ENCODE measurements at regions not wholly inside any gene's neighbourhood (a gene's known extent, or its start where the extent isn't known, plus 50 kb on each side); places are given as distances from the start of the nearest gene placed in this dataset.
"Not testable (repeated sequence)": the region's sequence is repeated elsewhere in the genome, so short reads cannot be mapped to it uniquely, and the experiment has no call there.

DNA sequence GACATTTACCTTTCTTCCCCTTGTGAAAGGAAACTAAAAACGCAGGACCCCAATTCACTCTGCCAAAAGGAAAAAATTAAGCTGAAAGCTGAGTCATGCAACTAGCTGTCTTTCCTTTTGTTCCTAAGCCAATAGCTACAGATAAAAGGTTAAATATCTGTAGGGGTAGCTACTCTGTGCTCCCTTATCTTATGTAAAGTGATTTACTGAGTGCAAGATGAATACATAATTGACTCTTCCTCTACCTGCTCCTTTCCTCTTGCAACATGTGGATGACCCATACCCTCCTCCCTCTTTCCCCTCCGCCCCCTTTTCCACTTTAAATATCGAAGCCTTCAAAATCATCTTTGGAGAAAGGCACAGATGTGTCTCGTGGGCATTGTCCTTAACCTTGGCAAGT, 68.0 kb upstream of the ZNF157 start:
- no peak for DNase-seq

DNA sequence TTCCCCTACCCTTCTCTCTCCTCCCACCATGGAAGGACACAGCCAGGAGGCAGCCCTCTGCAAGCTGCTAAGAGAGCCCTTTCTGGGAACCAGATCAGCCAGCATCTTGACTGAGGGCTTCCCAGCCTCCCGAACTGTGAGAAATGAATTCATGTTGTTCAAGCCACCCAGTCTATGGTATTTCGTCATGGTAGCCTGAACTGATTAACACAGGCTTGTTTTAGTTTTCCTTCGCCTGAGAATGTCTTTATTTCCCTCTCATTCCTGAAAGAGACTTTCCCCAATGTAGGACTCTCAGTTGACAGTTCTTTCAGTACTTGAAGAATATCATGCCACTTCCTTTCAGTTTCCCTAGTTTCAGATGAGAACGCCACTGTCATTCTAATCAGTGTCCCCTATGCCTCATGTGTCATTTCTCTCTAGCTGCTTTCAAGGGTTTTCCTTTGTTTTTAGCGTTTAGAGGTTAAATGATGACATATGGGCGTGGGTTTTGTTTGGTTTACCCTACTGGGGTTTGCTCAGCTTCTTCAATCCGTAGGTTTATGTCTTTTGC, 63.8 kb upstream of the ZNF157 start:
- not testable (repeated sequence) for DNase-seq

DNA sequence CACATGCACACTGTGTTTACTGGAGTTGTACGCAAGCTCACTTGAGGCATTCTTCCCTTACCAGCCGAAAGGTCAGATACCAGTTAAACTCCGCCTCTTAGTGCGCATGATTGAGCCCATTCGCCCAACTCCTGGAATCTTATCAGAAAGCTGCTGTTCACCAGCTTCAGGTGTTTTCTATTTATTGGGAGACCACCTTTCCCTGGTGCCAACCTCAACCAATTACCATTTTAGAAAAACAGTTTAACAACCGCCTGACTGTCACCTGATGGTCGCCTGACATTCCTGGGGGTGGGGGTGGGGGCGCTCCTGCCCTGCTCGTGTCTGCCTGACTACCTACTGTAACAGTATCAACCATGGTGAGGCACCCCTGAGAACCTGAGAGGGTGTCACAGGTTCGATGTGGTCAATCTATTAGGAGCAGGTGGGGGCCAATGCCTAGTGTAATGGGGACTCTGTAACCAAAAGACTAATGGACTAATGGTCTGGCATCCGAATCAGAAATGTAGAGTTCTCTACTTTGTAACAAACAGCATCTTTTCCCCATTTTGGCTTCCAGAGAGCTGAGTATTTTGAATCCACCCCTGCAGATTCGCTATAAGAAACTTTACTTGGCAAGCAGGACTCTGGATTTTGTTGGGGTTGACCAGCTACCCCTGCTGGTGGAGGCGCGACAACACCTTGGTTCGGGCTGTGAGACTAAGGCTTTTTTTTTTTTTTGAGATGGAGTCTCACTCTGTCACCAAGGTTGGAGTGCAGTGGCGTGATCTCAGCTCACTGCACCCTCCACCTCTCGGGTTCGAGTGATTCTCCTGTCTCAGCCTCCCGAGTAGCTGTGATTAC, 58.2 kb upstream of the ZNF157 start:
- no peak for DNase-seq

DNA sequence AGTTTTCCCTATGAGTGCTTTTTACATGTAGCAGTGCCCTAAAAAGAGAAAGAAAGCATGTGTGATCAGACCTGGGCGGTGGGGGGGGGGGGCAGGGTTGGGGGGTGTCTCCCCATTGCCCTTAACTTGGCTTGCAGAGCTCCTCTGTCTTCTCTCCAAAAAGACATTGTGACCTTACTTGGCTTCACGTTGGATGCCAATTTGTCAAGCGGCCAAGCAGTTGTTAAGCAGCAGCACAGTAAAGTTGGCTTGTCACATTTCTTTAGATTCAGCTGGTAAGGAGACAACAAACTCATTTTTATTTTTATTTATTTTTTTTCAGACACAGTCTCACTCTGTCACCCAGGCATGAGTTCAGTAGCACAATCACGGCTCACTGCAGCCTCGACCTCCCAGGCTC, 57.3 kb upstream of the ZNF157 start:
- no peak for DNase-seq

DNA sequence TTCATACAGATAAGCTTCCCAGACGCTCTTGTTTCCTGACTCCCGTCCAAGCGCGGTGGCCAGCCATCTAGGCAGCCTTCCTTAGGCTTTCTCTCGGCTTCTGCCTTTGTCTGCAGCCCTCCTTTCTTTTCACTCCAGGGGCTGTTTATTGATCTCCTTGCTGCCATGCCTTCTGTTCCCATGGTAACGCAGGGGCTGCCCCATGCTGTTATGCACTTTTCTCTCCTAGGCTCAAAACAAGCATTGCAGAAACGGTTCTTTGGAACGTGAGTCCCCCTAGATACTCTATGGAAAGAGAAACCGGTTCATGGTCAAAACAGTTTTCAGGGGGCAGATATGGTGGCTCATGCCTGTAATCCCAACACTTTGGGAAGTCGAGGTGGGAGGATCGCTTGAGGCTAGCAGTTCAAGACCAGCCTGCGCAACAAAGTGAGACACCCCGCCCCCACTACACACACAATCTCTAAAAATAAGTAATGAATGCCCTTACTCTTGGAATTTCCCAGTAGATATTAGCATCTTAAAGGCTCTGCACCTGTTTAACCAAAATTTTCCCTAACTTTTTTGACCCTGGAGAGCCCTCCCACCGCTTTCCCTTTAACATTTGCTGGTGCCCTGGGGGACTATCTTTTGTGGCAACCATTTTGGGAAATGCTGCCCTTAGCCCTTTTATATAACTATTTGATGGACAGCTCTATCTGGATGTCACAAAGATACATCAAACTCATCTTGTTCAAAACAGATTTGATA, 53.9 kb upstream of the ZNF157 start:
- DNase-seq, result peak; percentile 14

All from NCI-H345 (cell line).